DND-41 (cell line): ENCODE measurements at regions not wholly inside any gene's neighbourhood (a gene's known extent, or its start where the extent isn't known, plus 50 kb on each side); places are given as distances from the start of the nearest gene placed in this dataset.

Experiments
- EZH2 ChIP-seq: IDR thresholded peaks from 3 replicates; pipeline ENCODE4 v1.6.1; 2012; ENCODE audit warnings: borderline replicate concordance, low read depth, mild to moderate bottlenecking, moderate library complexity, low read length, inconsistent platforms; ENCODE audit not compliant: severe bottlenecking
- TF ChIP-seq, protein P1 (sequence below): IDR thresholded peaks from 2 replicates; pipeline ENCODE4 v1.5.1; 2012; ENCODE audit warnings: borderline replicate concordance, low read length, moderate library complexity, mild to moderate bottlenecking; ENCODE audit not compliant: poor library complexity, severe bottlenecking; ENCODE audit errors: extremely low read depth

GRCh38 chr2:66684289-66684688 lies 249.4 kb downstream of the MEIS1 start:
- TF ChIP-seq, protein P1, sequence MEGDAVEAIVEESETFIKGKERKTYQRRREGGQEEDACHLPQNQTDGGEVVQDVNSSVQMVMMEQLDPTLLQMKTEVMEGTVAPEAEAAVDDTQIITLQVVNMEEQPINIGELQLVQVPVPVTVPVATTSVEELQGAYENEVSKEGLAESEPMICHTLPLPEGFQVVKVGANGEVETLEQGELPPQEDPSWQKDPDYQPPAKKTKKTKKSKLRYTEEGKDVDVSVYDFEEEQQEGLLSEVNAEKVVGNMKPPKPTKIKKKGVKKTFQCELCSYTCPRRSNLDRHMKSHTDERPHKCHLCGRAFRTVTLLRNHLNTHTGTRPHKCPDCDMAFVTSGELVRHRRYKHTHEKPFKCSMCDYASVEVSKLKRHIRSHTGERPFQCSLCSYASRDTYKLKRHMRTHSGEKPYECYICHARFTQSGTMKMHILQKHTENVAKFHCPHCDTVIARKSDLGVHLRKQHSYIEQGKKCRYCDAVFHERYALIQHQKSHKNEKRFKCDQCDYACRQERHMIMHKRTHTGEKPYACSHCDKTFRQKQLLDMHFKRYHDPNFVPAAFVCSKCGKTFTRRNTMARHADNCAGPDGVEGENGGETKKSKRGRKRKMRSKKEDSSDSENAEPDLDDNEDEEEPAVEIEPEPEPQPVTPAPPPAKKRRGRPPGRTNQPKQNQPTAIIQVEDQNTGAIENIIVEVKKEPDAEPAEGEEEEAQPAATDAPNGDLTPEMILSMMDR: no peak
- no peak for TF ChIP-seq EZH2
